ENCODE measurements at regions not wholly inside any gene's neighbourhood (a gene's known extent, or its start where the extent isn't known, plus 50 kb on each side); places are given as distances from the start of the nearest gene placed in this dataset.

GRCh38 chrX:39721566-39722279 lies 376.0 kb downstream of the BCOR start:
- TF ChIP-seq CTCF (conservative IDR thresholded peaks at IDR 0.05; ENCODE audit: low read depth, low read length) = no peak
- DNase-seq (ENCODE audit: low read depth) = no peak
- no peak overlapping the region for H3K4me3 ChIP-seq (ENCODE audit: low read depth, low read length)

- TF ChIP-seq CTCF (conservative IDR thresholded peaks at IDR 0.05; ENCODE audit: low read depth, low read length) = no peak
- DNase-seq (ENCODE audit: low read depth) = no peak
- H3K4me3 ChIP-seq (ENCODE audit: low read depth, low read length) = no peak overlapping the region
Observed at GRCh38 chrX:39724544-39724943, 373.2 kb downstream of the BCOR start.

GRCh38 chrX:39725114-39725513 lies 372.6 kb downstream of the BCOR start:
- no peak overlapping the region for H3K4me3 ChIP-seq (ENCODE audit: low read depth, low read length)
- no peak for DNase-seq (ENCODE audit: low read depth)
- TF ChIP-seq CTCF (conservative IDR thresholded peaks at IDR 0.05; ENCODE audit: low read depth, low read length) = no peak

- H3K4me3 ChIP-seq (ENCODE audit: low read depth, low read length) = no peak overlapping the region
- TF ChIP-seq CTCF (conservative IDR thresholded peaks at IDR 0.05; ENCODE audit: low read depth, low read length) = no peak
- no peak for DNase-seq (ENCODE audit: low read depth)
Observed at GRCh38 chrX:39725928-39726619, 371.7 kb downstream of the BCOR start.

- H3K4me3 ChIP-seq (ENCODE audit: low read depth, low read length) = no peak overlapping the region
- DNase-seq (ENCODE audit: low read depth) = no peak
- no peak for TF ChIP-seq CTCF (conservative IDR thresholded peaks at IDR 0.05; ENCODE audit: low read depth, low read length)
Observed at GRCh38 chrX:39726771-39727170, 371.0 kb downstream of the BCOR start.

- no peak overlapping the region for H3K4me3 ChIP-seq (ENCODE audit: low read depth, low read length)
- DNase-seq (ENCODE audit: low read depth) = no peak
- no peak for TF ChIP-seq CTCF (conservative IDR thresholded peaks at IDR 0.05; ENCODE audit: low read depth, low read length)
Observed at GRCh38 chrX:39728025-39728424, 369.7 kb downstream of the BCOR start.
